MCF 10A (cell line): ENCODE measurements at regions not wholly inside any gene's neighbourhood (a gene's known extent, or its start where the extent isn't known, plus 50 kb on each side); places are given as distances from the start of the nearest gene placed in this dataset.

Experiments
- BruUV-seq: library from RNA; stranded (reverse); fragments of 400-500 nt; replicated peaks from 2 replicates; lab custom pipeline; 2021; lab: Mats Ljungman, UMichigan
- CTCF ChIA-PET: fragments of 300-600 bp; sonication (Branson Sonifier 250); formaldehyde crosslinking; extraction: SDS; loops from one replicate; lab custom pipeline; 2021; ENCODE audit warnings: antibody characterized with exemption, inconsistent platforms; lab: Yijun Ruan, JAX
- POLR2A ChIA-PET: fragments of 300-600, 350-650 bp; sonication (Branson Sonifier 250); formaldehyde crosslinking; extraction: SDS; loops from one replicate; lab custom pipeline; 2020; ENCODE audit warnings: antibody characterized with exemption, inconsistent platforms; lab: Yijun Ruan, JAX
- DNase-seq: peaks from one replicate; pipeline ENCODE4 v3.0.0-alpha.2; 2018; ENCODE audit not compliant: unreplicated experiment
- H3K27ac Mint-ChIP-seq: one replicate; pipeline ENCODE4 v1.8.0; 2022; ENCODE audit warnings: mild to moderate bottlenecking, low read depth, mixed read lengths; ENCODE audit not compliant: unreplicated experiment
- H3K27me3 Mint-ChIP-seq: one replicate; pipeline ENCODE4 v1.8.0; 2022; ENCODE audit warnings: mixed read lengths; ENCODE audit not compliant: insufficient read depth, unreplicated experiment
- H3K36me3 Mint-ChIP-seq: one replicate; pipeline ENCODE4 v1.8.0; 2022; ENCODE audit warnings: mild to moderate bottlenecking, moderate library complexity, mixed read lengths; ENCODE audit not compliant: insufficient read depth, unreplicated experiment
- H3K4me1 Mint-ChIP-seq: one replicate; pipeline ENCODE4 v1.8.0; 2022; ENCODE audit warnings: mixed read lengths; ENCODE audit not compliant: insufficient read depth, unreplicated experiment
- H3K4me3 Mint-ChIP-seq: one replicate; pipeline ENCODE4 v1.8.0; 2022; ENCODE audit warnings: mild to moderate bottlenecking, moderate library complexity, mixed read lengths; ENCODE audit not compliant: unreplicated experiment
- H3K9me3 Mint-ChIP-seq: one replicate; pipeline ENCODE4 v1.8.0; 2022; ENCODE audit warnings: mixed read lengths; ENCODE audit not compliant: unreplicated experiment
- intact Hi-C: fragments of 100-400 bp; cut with micrococcal nuclease; formaldehyde crosslinking; loops from 2 replicates; pipeline ENCODE4 v1.14.1; 2022
- TF ChIP-seq, protein P1 (sequence below): fragments of 200-600 bp; IDR thresholded peaks from one replicate; pipeline ENCODE4 v1.8.0; 2022; ENCODE audit warnings: antibody characterized with exemption, mild to moderate bottlenecking; ENCODE audit not compliant: unreplicated experiment

DNA sequence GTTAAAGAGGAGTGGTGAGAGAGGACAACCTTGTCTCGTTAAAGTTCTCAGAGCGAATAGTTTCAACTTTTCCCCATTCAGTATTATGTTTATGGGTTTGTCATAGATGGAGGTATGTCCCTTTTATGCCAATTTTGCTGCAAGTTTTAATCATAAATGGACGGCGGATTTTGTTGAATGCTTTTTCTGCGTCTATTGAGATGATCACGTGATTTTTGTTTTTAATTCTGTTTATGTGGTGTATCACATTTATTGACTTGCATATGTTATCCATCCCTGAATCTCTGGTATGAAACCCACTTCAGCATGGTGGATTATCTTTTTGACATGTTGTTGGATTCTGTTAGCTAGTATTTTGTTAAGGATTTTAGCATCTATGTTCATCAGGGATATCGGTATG, 1123.8 kb upstream of the KLHL29 start:
- intact Hi-C loops, result no loop called here
- Mint-ChIP-seq H3K4me3 (no peak overlapping the region), H3K9me3 (peaks cover 14% of the 10 kb centered on the region), H3K36me3 (no peaks in the 10 kb centered on the region), H3K4me1 (no peaks in the 10 kb centered on the region), H3K27me3 (no peaks in the 10 kb centered on the region), H3K27ac (no peak overlapping the region)
- no peak for DNase-seq
- BruUV-seq, result no TSS peak
- ChIA-PET CTCF (interaction anchor here (0.6 kb wide), 1 partner anchor 333 kb away, joined by 8 read pairs; no protein-coding TSS in a partner anchor), POLR2A (no interaction called here)
- TF ChIP-seq, protein P1, sequence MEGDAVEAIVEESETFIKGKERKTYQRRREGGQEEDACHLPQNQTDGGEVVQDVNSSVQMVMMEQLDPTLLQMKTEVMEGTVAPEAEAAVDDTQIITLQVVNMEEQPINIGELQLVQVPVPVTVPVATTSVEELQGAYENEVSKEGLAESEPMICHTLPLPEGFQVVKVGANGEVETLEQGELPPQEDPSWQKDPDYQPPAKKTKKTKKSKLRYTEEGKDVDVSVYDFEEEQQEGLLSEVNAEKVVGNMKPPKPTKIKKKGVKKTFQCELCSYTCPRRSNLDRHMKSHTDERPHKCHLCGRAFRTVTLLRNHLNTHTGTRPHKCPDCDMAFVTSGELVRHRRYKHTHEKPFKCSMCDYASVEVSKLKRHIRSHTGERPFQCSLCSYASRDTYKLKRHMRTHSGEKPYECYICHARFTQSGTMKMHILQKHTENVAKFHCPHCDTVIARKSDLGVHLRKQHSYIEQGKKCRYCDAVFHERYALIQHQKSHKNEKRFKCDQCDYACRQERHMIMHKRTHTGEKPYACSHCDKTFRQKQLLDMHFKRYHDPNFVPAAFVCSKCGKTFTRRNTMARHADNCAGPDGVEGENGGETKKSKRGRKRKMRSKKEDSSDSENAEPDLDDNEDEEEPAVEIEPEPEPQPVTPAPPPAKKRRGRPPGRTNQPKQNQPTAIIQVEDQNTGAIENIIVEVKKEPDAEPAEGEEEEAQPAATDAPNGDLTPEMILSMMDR, result no peak

- ChIA-PET CTCF (interaction anchor here (0.6 kb wide), 2 partner anchors 54 to 1088 kb away, joined by 3 to 4 read pairs; no protein-coding TSS in a partner anchor), POLR2A (no interaction called here)
- no peaks in the 10 kb centered on the region for H3K4me1 Mint-ChIP-seq
- H3K27me3 Mint-ChIP-seq, result no peaks in the 10 kb centered on the region
- H3K9me3 Mint-ChIP-seq, result peaks cover 15% of the 10 kb centered on the region
- TF ChIP-seq, protein P1, result no peak
- no peak for DNase-seq
- H3K4me3 Mint-ChIP-seq, result no peak overlapping the region
- intact Hi-C loops, result no loop called here
- BruUV-seq, result no TSS peak
- no peaks in the 10 kb centered on the region for H3K36me3 Mint-ChIP-seq
- no peak overlapping the region for H3K27ac Mint-ChIP-seq
Observed at GRCh38 chr2:22270341-22270740, 1114.6 kb upstream of the KLHL29 start.

DNA sequence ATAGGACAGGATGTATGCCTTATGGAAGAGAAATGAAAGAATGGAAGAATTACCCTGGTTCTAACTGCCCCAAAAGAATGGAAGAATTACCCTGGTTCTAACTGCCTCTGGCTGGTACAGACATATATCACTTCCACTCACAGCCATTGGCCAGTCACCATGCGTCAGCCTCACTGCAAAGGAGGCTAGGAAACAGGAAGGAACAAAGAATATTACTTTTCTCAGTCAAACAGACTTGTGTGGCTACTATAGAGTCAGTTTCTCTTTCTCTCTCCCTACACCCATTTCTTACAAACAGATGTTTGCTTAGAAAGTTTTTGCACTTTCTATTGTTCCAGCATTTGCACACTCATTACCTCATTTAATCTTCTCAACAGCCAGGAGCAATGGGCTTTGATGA, 1111.1 kb upstream of the KLHL29 start:
- CTCF ChIA-PET, result no interaction called here
- H3K27me3 Mint-ChIP-seq, result no peaks in the 10 kb centered on the region
- H3K4me3 Mint-ChIP-seq, result no peak overlapping the region
- H3K9me3 Mint-ChIP-seq, result peaks cover 14% of the 10 kb centered on the region
- intact Hi-C loops, result no loop called here
- H3K36me3 Mint-ChIP-seq, result no peaks in the 10 kb centered on the region
- H3K4me1 Mint-ChIP-seq, result no peaks in the 10 kb centered on the region
- POLR2A ChIA-PET, result no interaction called here
- no TSS peak for BruUV-seq
- TF ChIP-seq, protein P1, result no peak
- no peak overlapping the region for H3K27ac Mint-ChIP-seq
- DNase-seq, result no peak

DNA sequence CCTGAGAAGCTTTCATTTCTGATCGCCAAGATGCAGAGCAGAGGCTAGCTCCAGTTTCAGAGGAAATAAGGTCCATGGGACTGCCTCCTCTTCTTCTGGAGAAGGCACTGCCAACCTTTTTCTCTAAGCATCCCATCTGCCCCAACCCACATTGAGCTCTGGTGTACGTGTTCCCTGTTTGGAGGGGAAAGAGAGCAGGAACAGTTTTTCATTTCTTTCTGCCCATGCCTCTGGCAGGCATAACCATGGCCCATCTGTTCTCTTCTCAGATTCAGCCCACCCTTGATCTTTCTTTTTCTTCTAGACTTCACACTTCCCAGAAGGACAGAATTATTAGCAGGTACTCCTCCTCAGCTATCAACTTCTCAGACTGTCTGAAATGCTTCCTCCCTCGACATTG, 1110.3 kb upstream of the KLHL29 start:
- BruUV-seq, result no TSS peak
- Mint-ChIP-seq H3K4me3 (no peak overlapping the region), H3K9me3 (peaks cover 14% of the 10 kb centered on the region), H3K4me1 (no peaks in the 10 kb centered on the region), H3K36me3 (no peaks in the 10 kb centered on the region), H3K27me3 (no peaks in the 10 kb centered on the region), H3K27ac (no peak overlapping the region)
- intact Hi-C loops, result no loop called here
- TF ChIP-seq, protein P1, result no peak
- CTCF ChIA-PET, result interaction anchor here (0.7 kb wide), 1 partner anchor 81 kb away, joined by 3 read pairs; no protein-coding TSS in a partner anchor
- DNase-seq, result no peak
- POLR2A ChIA-PET, result no interaction called here
